GM12864 (cell line): ENCODE measurements at regions not wholly inside any gene's neighbourhood (a gene's known extent, or its start where the extent isn't known, plus 50 kb on each side); places are given as distances from the start of the nearest gene placed in this dataset.

Source experiments
- DNase-seq: peaks from one replicate; pipeline ENCODE4 v3.0.0-alpha.2; 2011; ENCODE audit warnings: low read depth
- H3K4me3 ChIP-seq: 2 replicates; pipeline ENCODE4 v1.5.1; 2011; ENCODE audit warnings: mild to moderate bottlenecking, low read depth, low read length, control low read depth
- TF ChIP-seq, protein P1 (sequence below): IDR thresholded peaks from 2 replicates; pipeline ENCODE4 v1.5.1; 2011; ENCODE audit warnings: low read depth, mild to moderate bottlenecking, moderate library complexity, low read length, control low read depth, inconsistent platforms; ENCODE audit errors: missing control alignments

DNA sequence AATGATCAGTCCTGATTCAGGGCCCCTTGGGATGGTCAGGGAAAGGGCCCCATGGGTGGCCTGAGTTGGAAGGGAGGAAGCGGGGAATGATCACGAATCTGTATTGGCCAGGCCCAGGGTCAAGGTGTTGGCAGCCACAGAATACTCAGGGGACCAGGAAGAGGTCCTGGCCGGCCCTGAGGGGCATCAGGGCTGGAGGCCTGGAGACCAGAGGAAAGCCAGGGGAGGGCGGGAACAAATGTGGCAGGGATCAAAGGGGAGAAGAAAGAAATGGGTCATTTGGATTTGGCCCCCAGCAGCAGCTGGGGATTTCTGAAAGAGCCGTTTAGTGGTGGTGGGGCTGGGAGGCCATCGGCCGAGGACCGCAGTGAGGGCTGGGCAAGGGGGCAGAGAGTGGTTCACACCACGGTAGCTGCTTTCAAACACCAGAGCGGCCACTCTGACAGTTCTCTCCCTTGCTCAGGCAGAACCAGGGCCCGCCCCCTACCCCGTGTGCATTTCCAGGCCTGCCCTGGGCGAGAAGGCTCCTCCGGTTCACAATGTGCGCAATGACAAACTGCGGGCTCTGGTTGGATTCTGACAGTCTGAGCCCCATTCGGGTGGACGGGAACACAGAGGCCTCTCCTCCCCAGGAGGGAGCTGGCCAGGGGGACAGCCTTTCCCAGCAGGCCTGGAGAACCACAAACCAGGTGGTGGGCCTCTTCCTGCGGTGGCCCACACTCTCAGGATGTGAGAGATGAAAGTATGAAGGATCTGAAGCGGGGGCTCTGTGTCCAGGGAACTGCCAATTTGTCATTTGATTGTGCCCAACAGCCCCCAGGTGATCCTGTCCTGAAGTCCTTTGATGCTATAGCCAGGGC is 220.3 kb upstream of the IER5L start:
- no peak overlapping the region for H3K4me3 ChIP-seq
- TF ChIP-seq, protein P1, sequence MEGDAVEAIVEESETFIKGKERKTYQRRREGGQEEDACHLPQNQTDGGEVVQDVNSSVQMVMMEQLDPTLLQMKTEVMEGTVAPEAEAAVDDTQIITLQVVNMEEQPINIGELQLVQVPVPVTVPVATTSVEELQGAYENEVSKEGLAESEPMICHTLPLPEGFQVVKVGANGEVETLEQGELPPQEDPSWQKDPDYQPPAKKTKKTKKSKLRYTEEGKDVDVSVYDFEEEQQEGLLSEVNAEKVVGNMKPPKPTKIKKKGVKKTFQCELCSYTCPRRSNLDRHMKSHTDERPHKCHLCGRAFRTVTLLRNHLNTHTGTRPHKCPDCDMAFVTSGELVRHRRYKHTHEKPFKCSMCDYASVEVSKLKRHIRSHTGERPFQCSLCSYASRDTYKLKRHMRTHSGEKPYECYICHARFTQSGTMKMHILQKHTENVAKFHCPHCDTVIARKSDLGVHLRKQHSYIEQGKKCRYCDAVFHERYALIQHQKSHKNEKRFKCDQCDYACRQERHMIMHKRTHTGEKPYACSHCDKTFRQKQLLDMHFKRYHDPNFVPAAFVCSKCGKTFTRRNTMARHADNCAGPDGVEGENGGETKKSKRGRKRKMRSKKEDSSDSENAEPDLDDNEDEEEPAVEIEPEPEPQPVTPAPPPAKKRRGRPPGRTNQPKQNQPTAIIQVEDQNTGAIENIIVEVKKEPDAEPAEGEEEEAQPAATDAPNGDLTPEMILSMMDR: no peak
- DNase-seq: no peak

GRCh38 chr9:129397335-129397734 is 219.3 kb upstream of the IER5L start:
- DNase-seq: no peak
- TF ChIP-seq, protein P1: no peak
- no peak overlapping the region for H3K4me3 ChIP-seq

DNA sequence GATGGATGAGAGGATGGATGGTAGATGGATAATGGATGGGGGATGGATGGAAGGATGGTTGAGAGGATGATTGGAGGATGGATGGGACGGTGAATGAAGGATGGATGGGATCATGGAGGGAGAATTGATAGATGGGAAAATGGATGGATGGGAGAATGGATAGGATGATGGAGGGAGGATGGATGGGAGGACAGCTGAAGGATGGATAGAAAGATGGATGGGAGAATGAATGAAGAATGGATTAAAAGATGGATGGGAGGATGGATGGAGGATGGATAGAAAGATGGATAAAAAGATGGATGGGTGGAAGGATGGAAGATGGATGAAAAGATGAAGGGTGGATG is 218.3 kb upstream of the IER5L start:
- TF ChIP-seq, protein P1: no peak
- no peak overlapping the region for H3K4me3 ChIP-seq
- DNase-seq: no peak

- DNase-seq: no peak
- no peak overlapping the region for H3K4me3 ChIP-seq
- TF ChIP-seq, protein P1: no peak
Observed at GRCh38 chr9:129395633-129396364, 217.7 kb upstream of the IER5L start.

DNA sequence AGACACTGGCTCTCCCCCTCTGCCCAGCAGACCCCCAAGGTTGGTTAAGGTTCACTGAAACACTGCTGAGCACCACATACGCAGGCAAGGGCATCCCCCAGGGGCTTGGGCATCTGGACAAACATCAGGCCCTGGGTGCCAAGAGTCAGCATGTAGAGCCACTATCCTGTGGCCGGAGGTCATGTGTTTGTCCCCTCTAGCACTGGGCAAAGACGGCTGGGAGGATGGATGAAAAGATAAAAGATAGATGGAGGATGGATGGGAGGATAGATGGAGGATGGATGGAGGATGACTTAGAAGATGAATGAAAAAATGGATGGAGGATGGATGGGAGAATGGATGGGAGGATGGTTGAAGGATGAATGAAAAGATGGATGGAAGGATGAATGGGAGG is 216.8 kb upstream of the IER5L start:
- TF ChIP-seq, protein P1: no peak
- no peak for DNase-seq
- H3K4me3 ChIP-seq: no peak overlapping the region

DNA sequence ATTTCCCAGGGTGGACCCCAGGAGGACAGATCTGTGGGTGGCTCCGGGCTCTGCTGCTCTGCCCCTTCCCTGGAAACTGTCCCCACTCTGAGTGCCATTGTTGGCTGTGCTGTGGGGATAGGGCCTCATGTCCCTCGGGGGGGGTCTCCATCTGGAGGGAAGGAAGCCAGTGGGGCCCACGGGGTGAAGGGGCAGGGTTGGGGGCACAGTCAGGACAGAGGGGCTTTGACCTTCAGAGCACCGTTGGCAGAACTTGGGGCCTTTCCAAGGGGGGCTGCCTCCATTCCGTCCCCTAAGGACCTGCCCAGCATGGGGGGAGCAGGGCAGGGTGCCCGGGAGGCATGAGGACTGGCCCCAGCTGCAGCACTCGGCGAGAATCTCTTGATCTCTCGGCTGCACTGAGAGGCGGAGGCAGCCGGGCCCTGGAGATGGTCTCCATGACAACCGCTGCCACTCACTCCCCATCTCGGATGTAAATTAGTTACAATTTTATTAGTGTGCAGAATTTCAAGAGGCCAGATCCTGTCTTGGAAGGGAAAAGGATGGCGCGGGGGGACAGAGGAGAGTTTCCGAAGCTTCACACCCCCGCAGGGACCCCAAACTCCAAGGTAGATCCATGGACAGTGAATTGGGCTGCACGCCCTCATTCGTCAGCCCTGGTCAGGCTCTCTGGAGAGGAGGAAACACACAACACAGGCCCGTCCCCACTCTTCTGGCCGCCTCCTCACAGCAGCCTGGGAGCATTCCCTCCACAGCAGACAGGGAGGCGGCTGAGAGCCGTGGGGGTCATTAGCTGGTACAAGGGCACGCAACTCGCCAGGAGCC is 216.2 kb upstream of the IER5L start:
- TF ChIP-seq, protein P1: no peak
- no peak for DNase-seq
- H3K4me3 ChIP-seq: no peak overlapping the region
